HCT116 (cell line): ENCODE measurements at regions not wholly inside any gene's neighbourhood (a gene's known extent, or its start where the extent isn't known, plus 50 kb on each side); places are given as distances from the start of the nearest gene placed in this dataset.

Source experiments
- ATAC-seq: fragments of 200-7000 bp; cut with Tn5 transposase; 2 replicates; pipeline ENCODE4 v1.9.1; 2020; ENCODE audit warnings: mild to moderate bottlenecking, moderate library complexity
- BruUV-seq: library from RNA; stranded (reverse); fragments of 400-500 nt; replicated peaks from 2 replicates; lab custom pipeline; 2021; lab: Mats Ljungman, UMichigan
- CTCF ChIA-PET: fragments of 300-600 bp; sonication (Branson Sonifier 250); formaldehyde crosslinking; loops from one replicate; lab custom pipeline; 2021; ENCODE audit warnings: antibody characterized with exemption; lab: Charles Lee
- POLR2A ChIA-PET: fragments of 300-600, 350-600 bp; sonication (Branson Sonifier 250); formaldehyde crosslinking; loops from one replicate; lab custom pipeline; 2021; ENCODE audit warnings: antibody characterized with exemption; lab: Charles Lee
- RAD21 ChIA-PET, 2 experiments: fragments of 300-600 bp; sonication (Branson Sonifier 250); formaldehyde crosslinking; loops; one replicate each; lab custom pipeline; 2023; ENCODE audit warnings: low total read pairs in 2 of 2; ENCODE audit not compliant: uncharacterized antibody in 2 of 2, unreplicated experiment in 2 of 2, low non-redundant PET in 1 of 2; lab: Charles Lee
- DNase-seq: peaks from one replicate; pipeline ENCODE4 v3.0.0-alpha.2; 2010; ENCODE audit warnings: low read depth, low spot score
- H2AFZ ChIP-seq: fragments of 200-600 bp; shearing (Covaris generic), sonication (generic); 2 replicates; pipeline ENCODE4 v1.6.1; 2017; ENCODE audit warnings: low read depth, mixed run types, mixed read lengths, antibody characterized with exemption, low read length; ENCODE audit not compliant: poor library complexity, severe bottlenecking
- H3K27ac ChIP-seq: 2 replicates; pipeline ENCODE4 v1.5.1; 2012; ENCODE audit warnings: low read depth, low read length
- H3K27me3 ChIP-seq: fragments of 200-600 bp; sonication (generic); 2 replicates; pipeline ENCODE4 v1.6.1; 2016; ENCODE audit warnings: mixed run types, low read length, mixed read lengths; ENCODE audit not compliant: insufficient read depth
- H3K36me3 ChIP-seq, 2 experiments: fragments of 200-500 bp in 1 of 2; fragments of 200-600 bp in 1 of 2; sonication (Bioruptor generic) in 1 of 2; sonication (generic) in 1 of 2; 2 replicates each; pipeline versions ENCODE4 v1.5.1 to v1.6.1; 2014 to 2016; ENCODE audit warnings: low read length in 2 of 2, inconsistent platforms in 1 of 2, mixed read lengths in 1 of 2, mixed run types in 1 of 2; ENCODE audit not compliant: insufficient read depth in 2 of 2, control insufficient read depth in 1 of 2
- H3K4me1 ChIP-seq, 2 experiments: fragments of 200-600 bp in 1 of 2; sonication (generic) in 1 of 2; 2 replicates each; pipeline versions ENCODE4 v1.5.1 to v1.6.1; 2012 to 2017; ENCODE audit warnings: low read length in 2 of 2, inconsistent platforms in 1 of 2, mild to moderate bottlenecking in 1 of 2, mixed read lengths in 1 of 2, mixed run types in 1 of 2, moderate library complexity in 1 of 2; ENCODE audit not compliant: insufficient read depth in 2 of 2, control insufficient read depth in 1 of 2
- H3K4me2 ChIP-seq: fragments of 200-600 bp; sonication (generic); 2 replicates; pipeline ENCODE4 v1.6.1; 2017; ENCODE audit warnings: mixed run types, low read length, mixed read lengths
- H3K4me3 ChIP-seq, 2 experiments: fragments of 200-600 bp in 1 of 2; sonication (generic) in 1 of 2; replicated peaks in 1 of 2; 2 replicates each; pipeline ENCODE4 v1.5.1; 2011 to 2016; ENCODE audit warnings: low read length in 2 of 2, control low read depth in 1 of 2, low read depth in 1 of 2, mild to moderate bottlenecking in 1 of 2, mixed read lengths in 1 of 2, mixed run types in 1 of 2
- H3K79me2 ChIP-seq: fragments of 200-600 bp; sonication (generic); 2 replicates; pipeline ENCODE4 v1.6.1; 2017; ENCODE audit warnings: mild to moderate bottlenecking, mixed run types, low read length, moderate library complexity, mixed read lengths; ENCODE audit not compliant: insufficient read depth
- H3K9ac ChIP-seq: fragments of 200-600 bp; sonication (generic); 2 replicates; pipeline ENCODE4 v1.6.1; 2016; ENCODE audit warnings: low read length, mixed read lengths
- H3K9me2 ChIP-seq: fragments of 200-600 bp; sonication (generic), shearing (Covaris generic); 2 replicates; pipeline ENCODE4 v1.6.1; 2017; ENCODE audit warnings: mixed run types, mild to moderate bottlenecking, moderate library complexity; ENCODE audit not compliant: insufficient read depth
- H3K9me3 ChIP-seq, 2 experiments: fragments of 200-500 bp in 1 of 2; fragments of 200-600 bp in 1 of 2; sonication (Bioruptor generic) in 1 of 2; sonication (generic) in 1 of 2; 2 replicates each; pipeline ENCODE4 v1.6.1; 2014 to 2017; ENCODE audit warnings: low read length in 2 of 2, mixed read lengths in 2 of 2, inconsistent platforms in 1 of 2, low read depth in 1 of 2, mild to moderate bottlenecking in 1 of 2, mixed run types in 1 of 2, moderate library complexity in 1 of 2; ENCODE audit not compliant: control insufficient read depth in 1 of 2, insufficient read depth in 1 of 2
- H4K20me1 ChIP-seq: fragments of 200-600 bp; sonication (generic), shearing (Covaris generic); 2 replicates; pipeline ENCODE4 v1.6.1; 2017; ENCODE audit warnings: mixed run types, mild to moderate bottlenecking, moderate library complexity; ENCODE audit not compliant: insufficient read depth
- EZH2 ChIP-seq: fragments of 200-600 bp; sonication (generic); IDR thresholded peaks from 2 replicates; pipeline ENCODE4 v1.6.1; 2017; ENCODE audit warnings: antibody characterized with exemption, mixed run types
- EZH2phosphoT487 ChIP-seq: fragments of 200-600 bp; IDR thresholded peaks from 2 replicates; pipeline ENCODE4 v1.6.1; 2018; ENCODE audit warnings: antibody characterized with exemption, borderline replicate concordance
- FOSL1 ChIP-seq: IDR thresholded peaks from 2 replicates; pipeline ENCODE4 v1.6.1; 2012; ENCODE audit warnings: low read depth
- YY1 ChIP-seq: IDR thresholded peaks from 2 replicates; pipeline ENCODE4 v1.6.1; 2011; ENCODE audit warnings: low read length, low read depth, moderate library complexity, mild to moderate bottlenecking; ENCODE audit not compliant: insufficient replicate concordance; ENCODE audit errors: extremely low read depth
- intact Hi-C: fragments of 100-400 bp; cut with micrococcal nuclease; formaldehyde crosslinking; loops from 2 replicates; pipeline ENCODE4 v1.10.0; 2022
- TF ChIP-seq, protein P1 (sequence below), 3 experiments: fragments of 200-600 bp in 1 of 3; sonication (generic) in 1 of 3; IDR thresholded peaks in 2 of 3; conservative IDR thresholded peaks in 1 of 3; 2 replicates each; pipeline ENCODE4 v1.5.1; 2012 to 2017; ENCODE audit warnings: low read depth in 2 of 3, low read length in 2 of 3, antibody characterized with exemption in 1 of 3, borderline replicate concordance in 1 of 3, control low read depth in 1 of 3, mild to moderate bottlenecking in 1 of 3, mixed read lengths in 1 of 3, mixed run types in 1 of 3, moderate library complexity in 1 of 3; ENCODE audit not compliant: insufficient read depth in 1 of 3

DNA sequence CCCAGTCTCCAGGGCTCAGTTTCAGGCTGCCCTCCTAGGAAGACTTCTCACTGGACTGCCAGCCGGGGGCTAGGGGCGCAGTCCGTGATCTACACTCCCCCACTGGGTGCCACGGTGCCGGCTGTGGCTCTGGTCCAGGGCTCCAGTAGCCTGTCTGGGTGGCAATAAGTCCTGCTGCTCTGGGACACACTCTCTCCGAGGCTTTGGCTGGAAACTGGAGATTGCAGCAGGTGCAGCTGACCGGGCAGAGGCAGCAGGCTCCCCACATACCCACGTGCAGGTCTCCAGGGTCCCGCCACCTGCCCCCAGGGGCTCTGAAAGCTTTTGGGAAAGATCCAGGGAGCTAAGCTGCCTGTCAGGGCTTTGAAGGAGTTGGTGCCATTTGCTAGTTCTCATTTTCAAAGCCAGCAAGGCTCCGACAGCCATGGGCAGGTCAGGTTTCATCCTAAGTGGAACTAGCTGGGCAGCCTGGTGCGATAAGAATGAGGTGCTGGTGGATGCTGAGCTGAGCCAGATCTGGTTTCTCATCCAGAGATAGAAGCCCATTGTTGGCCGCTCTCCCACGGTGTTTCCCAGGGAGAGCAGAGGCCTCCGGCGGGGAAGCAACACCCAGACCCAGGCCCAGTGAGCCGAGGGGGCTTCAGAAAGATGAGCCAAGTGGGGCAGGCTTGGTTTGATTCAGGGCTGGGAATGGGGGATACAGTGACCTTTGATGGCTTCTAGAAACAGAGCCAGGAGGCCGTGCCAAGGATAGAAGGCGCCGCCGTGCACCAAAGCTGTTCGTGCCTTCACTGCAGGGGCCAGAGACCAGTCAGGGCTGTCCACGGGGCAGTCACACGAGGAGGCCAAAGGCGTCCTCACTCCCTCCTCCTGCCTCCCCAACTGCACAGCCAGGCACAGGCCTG, 141.7 kb upstream of the GPC1 start:
- no peak for TF ChIP-seq EZH2phosphoT487
- TF ChIP-seq EZH2 = no peak
- TF ChIP-seq, protein P1, sequence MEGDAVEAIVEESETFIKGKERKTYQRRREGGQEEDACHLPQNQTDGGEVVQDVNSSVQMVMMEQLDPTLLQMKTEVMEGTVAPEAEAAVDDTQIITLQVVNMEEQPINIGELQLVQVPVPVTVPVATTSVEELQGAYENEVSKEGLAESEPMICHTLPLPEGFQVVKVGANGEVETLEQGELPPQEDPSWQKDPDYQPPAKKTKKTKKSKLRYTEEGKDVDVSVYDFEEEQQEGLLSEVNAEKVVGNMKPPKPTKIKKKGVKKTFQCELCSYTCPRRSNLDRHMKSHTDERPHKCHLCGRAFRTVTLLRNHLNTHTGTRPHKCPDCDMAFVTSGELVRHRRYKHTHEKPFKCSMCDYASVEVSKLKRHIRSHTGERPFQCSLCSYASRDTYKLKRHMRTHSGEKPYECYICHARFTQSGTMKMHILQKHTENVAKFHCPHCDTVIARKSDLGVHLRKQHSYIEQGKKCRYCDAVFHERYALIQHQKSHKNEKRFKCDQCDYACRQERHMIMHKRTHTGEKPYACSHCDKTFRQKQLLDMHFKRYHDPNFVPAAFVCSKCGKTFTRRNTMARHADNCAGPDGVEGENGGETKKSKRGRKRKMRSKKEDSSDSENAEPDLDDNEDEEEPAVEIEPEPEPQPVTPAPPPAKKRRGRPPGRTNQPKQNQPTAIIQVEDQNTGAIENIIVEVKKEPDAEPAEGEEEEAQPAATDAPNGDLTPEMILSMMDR (IDR thresholded peaks at IDR 0.05 in 2 of 3, conservative IDR thresholded peaks at IDR 0.05 in 1 of 3; ENCODE audit: borderline replicate concordance in 1 of 3, insufficient read depth in 1 of 3, low read depth in 2 of 3, low read length in 2 of 3) = no peak
- Histone ChIP-seq H3K9me3 (no peaks in the 10 kb centered on the region), H4K20me1 (no peaks in the 10 kb centered on the region), H2AFZ (no peak overlapping the region), H3K79me2 (no peaks in the 10 kb centered on the region), H3K27me3 (no peaks in the 10 kb centered on the region), H3K4me3 (no peak overlapping the region), H3K27ac (no peak overlapping the region), H3K9ac (no peak overlapping the region), H3K4me2 (no peak overlapping the region), H3K36me3 (no peaks in the 10 kb centered on the region), H3K4me1 (peaks cover 8 to 16% of the 10 kb centered on the region in 2 experiments), H3K9me2 (no peaks in the 10 kb centered on the region)
- ATAC-seq (no peak), DNase-seq (no peak)
- BruUV-seq = no TSS peak
- ChIA-PET RAD21 (no interaction called here), CTCF (no interaction called here), POLR2A (no interaction called here)
- intact Hi-C loops = loop anchor here (10.0 kb wide), 1 partner anchor 141 kb away; the partner anchor contains the start of gene GPC1

DNA sequence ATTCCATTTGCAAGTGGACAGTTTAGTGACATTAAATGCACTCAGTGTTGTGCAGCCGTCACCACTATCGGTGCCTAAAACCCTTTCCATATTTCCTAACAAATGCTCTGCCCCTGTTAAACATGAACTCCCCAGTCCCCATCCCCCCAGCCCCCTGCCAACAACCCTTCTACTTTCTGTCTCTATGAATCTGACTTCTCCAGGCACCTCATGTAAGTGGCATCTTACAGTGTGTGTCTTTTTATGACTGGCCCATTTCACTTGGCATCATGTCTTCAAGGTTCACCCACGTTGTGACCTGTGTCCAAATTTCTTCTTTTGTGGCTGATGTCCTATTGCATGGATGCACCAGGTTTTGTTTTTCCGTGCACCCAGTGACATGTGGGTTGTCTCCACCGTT, 140.9 kb upstream of the GPC1 start:
- POLR2A ChIA-PET = no interaction called here

More for the DNA sequence above, 140.9 kb upstream of the GPC1 start:
- no peak overlapping the region for H2AFZ ChIP-seq
- intact Hi-C loops = loop anchor here (10.0 kb wide), 1 partner anchor 140 kb away; the partner anchor contains the start of gene GPC1
- H3K27me3 ChIP-seq = no peaks in the 10 kb centered on the region
- ChIA-PET RAD21 (no interaction called here), CTCF (no interaction called here)
- no peak overlapping the region for H3K27ac ChIP-seq
- no peaks in the 10 kb centered on the region for H3K36me3 ChIP-seq
- H3K4me2 ChIP-seq = no peak overlapping the region
- H3K9ac ChIP-seq = no peak overlapping the region
- peaks cover 8 to 16% of the 10 kb centered on the region in 2 experiments for H3K4me1 ChIP-seq
- DNase-seq = no peak
- H3K4me3 ChIP-seq = no peak overlapping the region
- no peaks in the 10 kb centered on the region for H3K9me2 ChIP-seq
- TF ChIP-seq YY1 = no peak
- TF ChIP-seq FOSL1 = no peak
- no TSS peak for BruUV-seq
- H4K20me1 ChIP-seq = no peaks in the 10 kb centered on the region
- no peaks in the 10 kb centered on the region for H3K9me3 ChIP-seq
- no peak for ATAC-seq
- no peaks in the 10 kb centered on the region for H3K79me2 ChIP-seq
